ENCODE measurements at regions not wholly inside any gene's neighbourhood (a gene's known extent, or its start where the extent isn't known, plus 50 kb on each side); places are given as distances from the start of the nearest gene placed in this dataset.

DNA sequence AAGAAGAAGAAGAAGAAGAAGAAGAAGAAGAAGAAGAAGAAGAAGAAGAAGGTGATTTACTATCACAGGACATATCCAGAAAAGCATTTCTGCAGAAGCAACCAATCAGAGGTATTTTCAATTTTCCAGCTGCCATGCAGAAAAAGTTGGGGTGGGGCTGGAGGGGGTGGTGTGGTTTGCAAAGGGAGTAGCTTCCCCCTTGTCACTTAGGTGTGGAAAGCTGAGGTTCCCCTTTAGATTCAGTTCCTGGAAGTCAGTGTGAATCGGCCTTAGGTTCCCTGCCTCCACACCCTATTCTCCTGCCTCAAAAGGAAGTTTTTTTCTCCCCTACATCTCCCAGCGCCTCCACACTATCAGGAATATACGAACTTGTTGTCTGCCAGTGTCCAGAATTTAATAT, 276.7 kb upstream of the ARRDC4 start (continued):
- TF ChIP-seq HIC2 (CRISPR knock-in tag; IDR thresholded peaks at IDR 0.05; ENCODE audit: low read depth) (no peak), THYN1 (CRISPR knock-in tag; IDR thresholded peaks at IDR 0.05; ENCODE audit: borderline replicate concordance, low read depth) (no peak), MED1 (CRISPR knock-in tag; IDR thresholded peaks at IDR 0.05) (no peak), E2F2 (CRISPR knock-in tag; IDR thresholded peaks at IDR 0.05; ENCODE audit: borderline replicate concordance) (no peak), ISL2 (CRISPR knock-in tag; IDR thresholded peaks at IDR 0.05) (no peak), ZNF674 (CRISPR knock-in tag; IDR thresholded peaks at IDR 0.05; ENCODE audit: low read depth) (no peak), FOXK2 (IDR thresholded peaks at IDR 0.05) (no peak), ZNF562 (CRISPR knock-in tag; IDR thresholded peaks at IDR 0.05; ENCODE audit: borderline replicate concordance) (no peak), ZNF782 (CRISPR knock-in tag; IDR thresholded peaks at IDR 0.05; ENCODE audit: borderline replicate concordance) (no peak), ZNF766 (CRISPR knock-in tag; IDR thresholded peaks at IDR 0.05; ENCODE audit: borderline replicate concordance) (no peak), ZNF451 (CRISPR knock-in tag; IDR thresholded peaks at IDR 0.05) (no peak), NCOA1 (CRISPR knock-in tag; IDR thresholded peaks at IDR 0.05) (no peak), CHD4 (IDR thresholded peaks at IDR 0.05; ENCODE audit: borderline replicate concordance, low read length) (no peak), HOMEZ (CRISPR knock-in tag; IDR thresholded peaks at IDR 0.05; ENCODE audit: low read depth) (no peak)
- TF ChIP-seq, protein P1, sequence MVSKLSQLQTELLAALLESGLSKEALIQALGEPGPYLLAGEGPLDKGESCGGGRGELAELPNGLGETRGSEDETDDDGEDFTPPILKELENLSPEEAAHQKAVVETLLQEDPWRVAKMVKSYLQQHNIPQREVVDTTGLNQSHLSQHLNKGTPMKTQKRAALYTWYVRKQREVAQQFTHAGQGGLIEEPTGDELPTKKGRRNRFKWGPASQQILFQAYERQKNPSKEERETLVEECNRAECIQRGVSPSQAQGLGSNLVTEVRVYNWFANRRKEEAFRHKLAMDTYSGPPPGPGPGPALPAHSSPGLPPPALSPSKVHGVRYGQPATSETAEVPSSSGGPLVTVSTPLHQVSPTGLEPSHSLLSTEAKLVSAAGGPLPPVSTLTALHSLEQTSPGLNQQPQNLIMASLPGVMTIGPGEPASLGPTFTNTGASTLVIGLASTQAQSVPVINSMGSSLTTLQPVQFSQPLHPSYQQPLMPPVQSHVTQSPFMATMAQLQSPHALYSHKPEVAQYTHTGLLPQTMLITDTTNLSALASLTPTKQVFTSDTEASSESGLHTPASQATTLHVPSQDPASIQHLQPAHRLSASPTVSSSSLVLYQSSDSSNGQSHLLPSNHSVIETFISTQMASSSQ (IDR thresholded peaks at IDR 0.05; ENCODE audit: low read depth) = no peak
- TF ChIP-seq, protein P1 (CRISPR knock-in tag; IDR thresholded peaks at IDR 0.05; ENCODE audit: borderline replicate concordance) = no peak

Measured in HepG2 (cell line).